K562 (cell line): ENCODE measurements at regions not wholly inside any gene's neighbourhood (a gene's known extent, or its start where the extent isn't known, plus 50 kb on each side); places are given as distances from the start of the nearest gene placed in this dataset.

ENCODE experiments used
- ATAC-seq: fragments of 200-7000 bp; cut with Tn5 transposase; 3 replicates; pipeline ENCODE4 v1.9.1; 2020; ENCODE audit warnings: moderate library complexity
- BruUV-seq: library from RNA; stranded (reverse); fragments of 400-500 nt; replicated peaks from 2 replicates; lab custom pipeline; 2021; lab: Mats Ljungman, UMichigan
- CTCF ChIA-PET: fragments of 300-600 bp; formaldehyde crosslinking; extraction: SDS; loops from one replicate; lab custom pipeline; 2021; ENCODE audit warnings: low intra/inter-chr PET ratio; lab: Yijun Ruan, JAX
- POLR2A ChIA-PET: fragments of 300-600, 350-650 bp; sonication (Branson Sonifier 250); formaldehyde crosslinking; extraction: SDS; loops from one replicate; lab custom pipeline; 2021; ENCODE audit warnings: antibody characterized with exemption, inconsistent platforms; lab: Yijun Ruan, JAX
- DNase-seq, 4 experiments: peaks; one replicate each; pipeline versions ENCODE4 v3.0.0 to v3.0.0-alpha.2; 2011 to 2018; ENCODE audit warnings: low spot score in 3 of 4, mixed read lengths in 3 of 4; ENCODE audit errors: extremely low read depth in 1 of 4
- FAIRE-seq: peaks from 2 replicates; lab custom pipeline; 2011; peaks lifted over from hg19 to GRCh38; lab: Jason Lieb, UNC
- H2AFZ ChIP-seq: 2 replicates; pipeline ENCODE4 v1.6.0; 2011; ENCODE audit warnings: low read depth, low read length, control low read depth, inconsistent platforms
- H3K27ac ChIP-seq: fragments of 200-600 bp; 3 replicates; pipeline ENCODE4 v1.8.0; 2011; ENCODE audit warnings: low read depth, mild to moderate bottlenecking, control low read depth, inconsistent platforms, low read length, moderate library complexity, mixed read lengths; ENCODE audit errors: extremely low read depth
- H3K27me3 ChIP-seq, 2 experiments: fragments of 300-600 bp in 1 of 2; 2 replicates in 1 of 2; 3 replicates in 1 of 2; pipeline versions ENCODE4 v1.6.0 to v1.8.0; 2011; ENCODE audit warnings: inconsistent platforms in 2 of 2, low read length in 2 of 2, mild to moderate bottlenecking in 1 of 2, mixed read lengths in 1 of 2, moderate library complexity in 1 of 2; ENCODE audit not compliant: control insufficient read depth in 2 of 2, insufficient read depth in 2 of 2
- H3K36me3 ChIP-seq: fragments of 300-600 bp; 3 replicates; pipeline ENCODE4 v1.8.0; 2011; ENCODE audit warnings: mild to moderate bottlenecking, low read length, inconsistent platforms; ENCODE audit not compliant: control insufficient read depth, insufficient read depth
- H3K4me1 ChIP-seq, 2 experiments: fragments of 200-600 bp in 1 of 2; replicated peaks in 1 of 2; 2 replicates in 1 of 2; 3 replicates in 1 of 2; pipeline versions ENCODE4 v1.5.1 to v1.8.0; 2011; ENCODE audit warnings: inconsistent platforms in 2 of 2, low read length in 2 of 2, mild to moderate bottlenecking in 1 of 2, mixed read lengths in 1 of 2, moderate library complexity in 1 of 2; ENCODE audit not compliant: control insufficient read depth in 2 of 2, insufficient read depth in 2 of 2
- H3K4me2 ChIP-seq: 2 replicates; pipeline ENCODE4 v1.6.1; 2011; ENCODE audit warnings: low read length, control low read depth, inconsistent platforms, mixed read lengths; ENCODE audit not compliant: insufficient read depth
- H3K4me3 ChIP-seq: fragments of 200-600 bp; sonication (generic), shearing (Covaris generic); 2 replicates; pipeline ENCODE4 v1.5.1; 2016; ENCODE audit warnings: control low read depth, inconsistent platforms
- H3K79me2 ChIP-seq: fragments of 200-600 bp; 3 replicates; pipeline ENCODE4 v1.8.0; 2011; ENCODE audit warnings: low read length, inconsistent platforms; ENCODE audit not compliant: control insufficient read depth, insufficient read depth
- H3K9ac ChIP-seq, 2 experiments: 2 replicates each; pipeline versions ENCODE4 v1.6.0 to v1.6.1; 2011; ENCODE audit warnings: low read depth in 2 of 2, low read length in 2 of 2, control low read depth in 1 of 2, inconsistent platforms in 1 of 2, mild to moderate bottlenecking in 1 of 2, mixed read lengths in 1 of 2; ENCODE audit not compliant: insufficient read depth in 1 of 2
- H3K9me1 ChIP-seq: one replicate; pipeline ENCODE4 v1.6.0; 2011; ENCODE audit warnings: inconsistent platforms, mild to moderate bottlenecking, low read length, moderate library complexity; ENCODE audit not compliant: control insufficient read depth, insufficient read depth
- H3K9me3 ChIP-seq: replicated peaks from 2 replicates; pipeline ENCODE4 v1.5.1; 2011; ENCODE audit warnings: low read depth, low read length, inconsistent platforms; ENCODE audit not compliant: control insufficient read depth, insufficient read depth
- H4K20me1 ChIP-seq: replicated peaks from 2 replicates; pipeline ENCODE4 v1.6.1; 2011; ENCODE audit warnings: low read length, inconsistent platforms, mixed read lengths; ENCODE audit not compliant: control insufficient read depth, insufficient read depth
- ARHGAP35 ChIP-seq: fragments of 450-650 bp; IDR thresholded peaks from 2 replicates; pipeline ENCODE4 v1.6.1; 2018; ENCODE audit not compliant: partially characterized antibody
- BRD9 ChIP-seq: fragments of 450-650 bp; IDR thresholded peaks from 2 replicates; pipeline ENCODE4 v1.6.1; 2018; ENCODE audit warnings: low read depth; ENCODE audit not compliant: partially characterized antibody
- CAMTA2 ChIP-seq: fragments of 250-450 bp; sonication (Bioruptor Pico); conservative IDR thresholded peaks from 2 replicates; pipeline ENCODE4 v1.5.1; 2022
- CBX5 ChIP-seq: IDR thresholded peaks from 2 replicates; pipeline ENCODE4 v1.6.1; 2014; ENCODE audit warnings: low read depth, borderline replicate concordance
- FOXJ3 ChIP-seq: sonication (generic); formaldehyde crosslinking; IDR thresholded peaks from 2 replicates; pipeline ENCODE4 v1.4.0; 2020; ENCODE audit warnings: mild to moderate bottlenecking, missing genetic modification reagents
- FOXK2 ChIP-seq, 2 experiments: fragments of 450-650 bp; IDR thresholded peaks in 1 of 2; conservative IDR thresholded peaks in 1 of 2; 2 replicates each; pipeline ENCODE4 v1.6.1; 2016; ENCODE audit warnings: low read depth in 2 of 2, mild to moderate bottlenecking in 1 of 2
- KDM1A ChIP-seq, 2 experiments: fragments of 450-650 bp; IDR thresholded peaks; 2 replicates each; pipeline ENCODE4 v1.6.1; 2016; ENCODE audit warnings: mild to moderate bottlenecking in 2 of 2
- MAFF ChIP-seq: IDR thresholded peaks from 2 replicates; pipeline ENCODE4 v1.6.1; 2012; ENCODE audit warnings: low read length, improper control_type of control experiment
- MTA1 ChIP-seq: fragments of 450-650 bp; IDR thresholded peaks from 2 replicates; pipeline ENCODE4 v1.6.1; 2017; ENCODE audit warnings: borderline replicate concordance
- NR3C1 ChIP-seq: sonication (generic); formaldehyde crosslinking; IDR thresholded peaks from 2 replicates; pipeline ENCODE4 v1.8.1; 2022; ENCODE audit warnings: missing genetic modification reagents
- POLR3A ChIP-seq: IDR thresholded peaks from 2 replicates; pipeline ENCODE4 v1.6.1; 2011; ENCODE audit warnings: borderline replicate concordance, mild to moderate bottlenecking, moderate library complexity; ENCODE audit not compliant: insufficient read length, insufficient read depth; ENCODE audit errors: extremely low read depth
- POU5F1 ChIP-seq: fragments of 150-350 bp; IDR thresholded peaks from 2 replicates; pipeline ENCODE4 v1.6.1; 2014; ENCODE audit warnings: borderline replicate concordance, low read length, low read depth, mild to moderate bottlenecking; ENCODE audit not compliant: partially characterized antibody
- RBM17 ChIP-seq: fragments of 200-400 bp; formaldehyde crosslinking; IDR thresholded peaks from 2 replicates; pipeline ENCODE4 v1.6.1; 2017; ENCODE audit warnings: low read depth, mild to moderate bottlenecking, low read length, borderline replicate concordance
- SRSF9 ChIP-seq: fragments of 200-400 bp; formaldehyde crosslinking; IDR thresholded peaks from 2 replicates; pipeline ENCODE4 v1.6.1; 2017; ENCODE audit warnings: low read depth, low read length, borderline replicate concordance
- ZC3H11A ChIP-seq: IDR thresholded peaks from 2 replicates; pipeline ENCODE4 v1.6.1; 2012; ENCODE audit warnings: low read depth, low read length, improper control_type of control experiment
- ZFP30 ChIP-seq: fragments of 250-450 bp; sonication (Bioruptor Pico); IDR thresholded peaks from 2 replicates; pipeline ENCODE4 v1.8.0; 2022; ENCODE audit warnings: moderate library complexity, mild to moderate bottlenecking, inconsistent platforms, borderline replicate concordance
- ZNF217 ChIP-seq: sonication (generic); formaldehyde crosslinking; IDR thresholded peaks from 2 replicates; pipeline ENCODE4 v1.8.0; 2022; ENCODE audit warnings: mild to moderate bottlenecking, missing genetic modification reagents
- ZNF324 ChIP-seq: fragments of 250-450 bp; sonication (Bioruptor Pico); IDR thresholded peaks from 2 replicates; pipeline ENCODE4 v1.4.0; 2020; ENCODE audit warnings: mild to moderate bottlenecking
- ZNF780A ChIP-seq: fragments of 250-450 bp; sonication (Bioruptor Pico); IDR thresholded peaks from 2 replicates; pipeline ENCODE4 v1.5.0; 2021; ENCODE audit warnings: mild to moderate bottlenecking
- WGBS: fragments of 100-300 bp; shearing (Covaris generic); methylation state at CpG from one replicate; pipeline ENCODE4 v1.1.6; 2016; ENCODE audit warnings: low coverage, mixed read lengths; ENCODE audit not compliant: insufficient coverage; ENCODE audit errors: missing lambda C conversion rate; 5-methylcytosine and 5-hydroxymethylcytosine counted together
- in situ Hi-C: fragments of 300-500 bp; cut with MboI; formaldehyde crosslinking; loops from 4 replicates; pipeline ENCODE4 v1.15.0; 2018; ENCODE audit warnings: inconsistent platforms, mixed read lengths
- intact Hi-C: fragments of 100-400 bp; cut with micrococcal nuclease; formaldehyde crosslinking; loops from 2 replicates; pipeline ENCODE4 v1.14.2; 2022
- TF ChIP-seq, protein P1 (sequence below): sonication (generic); formaldehyde crosslinking; IDR thresholded peaks from 2 replicates; pipeline ENCODE4 v1.8.1; 2023; ENCODE audit warnings: mild to moderate bottlenecking, missing genetic modification reagents
- TF ChIP-seq, protein P2 (sequence below): sonication (generic); formaldehyde crosslinking; IDR thresholded peaks from 2 replicates; pipeline ENCODE4 v1.8.0; 2022; ENCODE audit warnings: mild to moderate bottlenecking, missing genetic modification reagents

DNA sequence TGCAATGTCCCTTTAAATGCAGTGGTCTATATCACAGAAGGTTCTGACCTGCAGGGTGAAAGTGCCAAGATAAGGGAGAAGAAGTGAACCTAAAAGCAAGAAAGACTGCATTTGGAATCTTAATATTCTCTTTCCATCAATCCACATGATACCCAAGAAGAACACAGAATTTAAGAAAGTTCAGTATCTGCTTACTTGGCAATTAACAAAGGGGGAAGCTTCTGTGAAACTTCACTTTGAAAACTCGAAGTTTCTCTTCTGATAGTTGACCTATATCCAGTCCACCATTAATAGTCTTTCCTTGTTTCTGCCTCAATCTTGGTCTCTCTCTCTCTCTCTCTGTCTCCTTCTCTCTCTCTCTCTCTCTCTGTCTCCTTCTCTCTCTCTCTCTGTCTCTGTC, 592.0 kb downstream of the UTRN start (continued):
- TF ChIP-seq FOXK2 (conservative IDR thresholded peaks at IDR 0.05 in 1 of 2, IDR thresholded peaks at IDR 0.05 in 1 of 2; ENCODE audit: low read depth in 2 of 2) (no peak), MAFF (peak; percentile 34), BRD9 (no peak), SRSF9 (no peak)

DNA sequence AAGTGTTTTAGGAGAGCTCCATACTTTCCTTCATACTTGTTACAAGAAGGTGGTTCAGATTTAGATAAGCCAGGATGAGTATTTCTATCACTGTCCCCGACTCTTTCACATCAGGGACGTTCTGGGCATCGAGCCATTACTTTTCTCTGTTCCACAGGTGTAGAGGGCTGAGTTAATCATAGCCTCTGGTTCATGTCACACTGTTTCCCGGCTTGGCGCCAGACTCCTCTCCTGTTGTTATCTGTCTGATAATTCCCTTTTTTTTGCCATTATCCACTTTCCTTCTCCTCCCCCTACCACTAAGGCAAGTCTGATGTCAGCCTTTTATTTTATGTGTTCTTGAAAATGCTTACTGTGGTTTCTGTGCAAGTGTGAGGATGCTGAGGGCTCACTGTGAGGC, 593.4 kb downstream of the UTRN start:
- no peaks in the 10 kb centered on the region for H3K79me2 ChIP-seq
- FAIRE-seq, result no peak
- intact Hi-C loops, result no loop called here
- no peak overlapping the region for H3K9ac ChIP-seq
- TF ChIP-seq ZNF780A, result no peak
- TF ChIP-seq, protein P1, sequence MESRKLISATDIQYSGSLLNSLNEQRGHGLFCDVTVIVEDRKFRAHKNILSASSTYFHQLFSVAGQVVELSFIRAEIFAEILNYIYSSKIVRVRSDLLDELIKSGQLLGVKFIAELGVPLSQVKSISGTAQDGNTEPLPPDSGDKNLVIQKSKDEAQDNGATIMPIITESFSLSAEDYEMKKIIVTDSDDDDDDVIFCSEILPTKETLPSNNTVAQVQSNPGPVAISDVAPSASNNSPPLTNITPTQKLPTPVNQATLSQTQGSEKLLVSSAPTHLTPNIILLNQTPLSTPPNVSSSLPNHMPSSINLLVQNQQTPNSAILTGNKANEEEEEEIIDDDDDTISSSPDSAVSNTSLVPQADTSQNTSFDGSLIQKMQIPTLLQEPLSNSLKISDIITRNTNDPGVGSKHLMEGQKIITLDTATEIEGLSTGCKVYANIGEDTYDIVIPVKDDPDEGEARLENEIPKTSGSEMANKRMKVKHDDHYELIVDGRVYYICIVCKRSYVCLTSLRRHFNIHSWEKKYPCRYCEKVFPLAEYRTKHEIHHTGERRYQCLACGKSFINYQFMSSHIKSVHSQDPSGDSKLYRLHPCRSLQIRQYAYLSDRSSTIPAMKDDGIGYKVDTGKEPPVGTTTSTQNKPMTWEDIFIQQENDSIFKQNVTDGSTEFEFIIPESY (CRISPR knock-in tag), result no peak
- no peak for TF ChIP-seq NR3C1 (CRISPR knock-in tag)
- TF ChIP-seq ZNF217 (CRISPR knock-in tag), result no peak
- TF ChIP-seq ARHGAP35, result no peak
- no peak for TF ChIP-seq RBM17
- TF ChIP-seq, protein P2, sequence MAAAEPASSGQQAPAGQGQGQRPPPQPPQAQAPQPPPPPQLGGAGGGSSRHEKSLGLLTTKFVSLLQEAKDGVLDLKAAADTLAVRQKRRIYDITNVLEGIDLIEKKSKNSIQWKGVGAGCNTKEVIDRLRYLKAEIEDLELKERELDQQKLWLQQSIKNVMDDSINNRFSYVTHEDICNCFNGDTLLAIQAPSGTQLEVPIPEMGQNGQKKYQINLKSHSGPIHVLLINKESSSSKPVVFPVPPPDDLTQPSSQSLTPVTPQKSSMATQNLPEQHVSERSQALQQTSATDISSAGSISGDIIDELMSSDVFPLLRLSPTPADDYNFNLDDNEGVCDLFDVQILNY, result no peak
- no peak for TF ChIP-seq FOXJ3 (CRISPR knock-in tag)
- no peak for TF ChIP-seq KDM1A (IDR thresholded peaks at IDR 0.05)
- no peak for TF ChIP-seq POU5F1
- no peak for TF ChIP-seq ZFP30
- TF ChIP-seq MTA1, result no peak
- no peak for TF ChIP-seq POLR3A
- no peak for TF ChIP-seq ZNF324 (CRISPR knock-in tag)
- TF ChIP-seq CAMTA2 (CRISPR knock-in tag), result no peak
- no peak for TF ChIP-seq ZC3H11A
- no peak for TF ChIP-seq CBX5
- TF ChIP-seq, all 486 proteins: peak for 0
- no peak for ATAC-seq
- H3K36me3 ChIP-seq, result no peaks in the 10 kb centered on the region
- H3K27me3 ChIP-seq, result peaks cover 0 to 5% of the 10 kb centered on the region in 2 experiments; a peak in 2 of 5 replicates
- BruUV-seq, result no TSS peak
- H4K20me1 ChIP-seq, result no peaks in the 10 kb centered on the region
- 0% methylated on average over 5 of the region's 5 CpGs for WGBS
- POLR2A ChIA-PET, result interaction anchor here (0.6 kb wide), 1 partner anchor 74 kb away, joined by 3 read pairs; no protein-coding TSS in a partner anchor
- no peaks in the 10 kb centered on the region for H3K9me1 ChIP-seq
- H3K4me1 ChIP-seq, result peaks cover 0 to 1% of the 10 kb centered on the region in 2 experiments; a peak in 1 of 5 replicates
- no peak overlapping the region for H2AFZ ChIP-seq
- in situ Hi-C loops, result no loop called here
- H3K4me3 ChIP-seq, result no peak overlapping the region
- no peak overlapping the region for H3K27ac ChIP-seq
- no peak overlapping the region for H3K4me2 ChIP-seq
- CTCF ChIA-PET, result no interaction called here
- no peak for DNase-seq
- H3K9me3 ChIP-seq, result no peaks in the 10 kb centered on the region
